T-helper 2 cell treated with Interferon-gamma antibody and Interleukin-4, amounts not matched to agents 5 μg/mL and 100 μg/mL, for 36 hours (primary cell): ENCODE measurements at regions not wholly inside any gene's neighbourhood (a gene's known extent, or its start where the extent isn't known, plus 50 kb on each side); places are given as distances from the start of the nearest gene placed in this dataset.
"Not testable (repeated sequence)": the region's sequence is repeated elsewhere in the genome, so short reads cannot be mapped to it uniquely, and the experiment has no call there.

ENCODE experiments used
- DNase-seq: peaks from one replicate; pipeline ENCODE4 v3.0.0; 2021; ENCODE audit warnings: low spot score
- H3K27ac Mint-ChIP-seq: one replicate; pipeline ENCODE4 v1.8.0; 2021; ENCODE audit warnings: mild to moderate bottlenecking, mixed read lengths
- H3K27me3 Mint-ChIP-seq: one replicate; pipeline ENCODE4 v1.8.0; 2021; ENCODE audit warnings: low read depth, mixed read lengths
- H3K36me3 Mint-ChIP-seq: one replicate; pipeline ENCODE4 v1.8.0; 2021; ENCODE audit warnings: low read depth, mixed read lengths
- H3K4me1 Mint-ChIP-seq: one replicate; pipeline ENCODE4 v1.8.0; 2021; ENCODE audit warnings: low read depth, mixed read lengths
- H3K4me3 Mint-ChIP-seq: one replicate; pipeline ENCODE4 v1.8.0; 2022; ENCODE audit warnings: mild to moderate bottlenecking, moderate library complexity, mixed read lengths
- H3K9me3 Mint-ChIP-seq: one replicate; pipeline ENCODE4 v1.8.0; 2021; ENCODE audit warnings: mixed read lengths

GRCh38 chr2:234695981-234696380 is 199.1 kb upstream of the ARL4C start:
- DNase-seq: no peak
- H3K27ac Mint-ChIP-seq: no peak overlapping the region
- H3K36me3 Mint-ChIP-seq: no peaks in the 10 kb centered on the region
- peaks cover 3% of the 10 kb centered on the region for H3K4me1 Mint-ChIP-seq
- no peak overlapping the region for H3K4me3 Mint-ChIP-seq
- H3K27me3 Mint-ChIP-seq: peaks cover 1% of the 10 kb centered on the region
- peaks cover 42% of the 10 kb centered on the region for H3K9me3 Mint-ChIP-seq

DNA sequence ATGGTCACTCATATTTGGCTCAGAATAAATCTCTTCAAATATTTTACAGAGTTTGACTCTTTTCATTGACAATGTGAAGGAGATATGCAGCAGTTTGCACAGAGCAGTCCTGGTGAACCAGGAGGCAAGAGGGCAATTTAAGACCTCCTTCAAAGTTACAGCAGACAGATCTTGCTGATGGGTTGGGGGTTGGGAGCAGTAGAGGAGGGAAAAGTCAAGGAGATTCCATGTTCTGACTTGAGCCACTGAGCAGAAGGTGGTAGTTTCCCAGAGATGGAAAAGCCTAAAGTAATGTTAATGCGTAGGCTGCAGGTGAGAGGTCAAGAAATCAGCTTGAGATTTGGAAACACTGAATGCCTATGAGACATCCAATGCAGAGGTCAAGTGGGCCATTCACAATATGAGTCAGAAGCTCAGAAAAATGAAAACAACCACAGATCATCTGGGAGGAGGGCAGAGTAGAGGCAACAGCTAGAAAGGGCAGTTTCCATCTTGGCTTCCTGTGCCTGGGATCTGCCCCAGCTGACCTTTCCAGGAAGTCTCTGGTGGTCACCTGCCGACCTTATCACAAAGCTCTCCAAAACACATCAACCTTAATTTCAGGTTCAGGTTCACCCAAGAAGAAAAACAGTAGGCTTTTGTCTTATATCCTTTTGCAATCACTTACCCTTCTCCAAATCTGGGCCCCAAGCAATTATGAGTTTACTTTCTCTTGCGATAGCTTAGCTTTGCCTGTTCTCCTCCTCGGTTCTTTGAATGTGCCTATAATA is 197.5 kb upstream of the ARL4C start:
- H3K27ac Mint-ChIP-seq: no peak overlapping the region
- H3K36me3 Mint-ChIP-seq: no peaks in the 10 kb centered on the region
- no peak overlapping the region for H3K4me3 Mint-ChIP-seq
- H3K27me3 Mint-ChIP-seq: peaks cover 1% of the 10 kb centered on the region
- peaks cover 3% of the 10 kb centered on the region for H3K4me1 Mint-ChIP-seq
- peaks cover 42% of the 10 kb centered on the region for H3K9me3 Mint-ChIP-seq
- DNase-seq: no peak

DNA sequence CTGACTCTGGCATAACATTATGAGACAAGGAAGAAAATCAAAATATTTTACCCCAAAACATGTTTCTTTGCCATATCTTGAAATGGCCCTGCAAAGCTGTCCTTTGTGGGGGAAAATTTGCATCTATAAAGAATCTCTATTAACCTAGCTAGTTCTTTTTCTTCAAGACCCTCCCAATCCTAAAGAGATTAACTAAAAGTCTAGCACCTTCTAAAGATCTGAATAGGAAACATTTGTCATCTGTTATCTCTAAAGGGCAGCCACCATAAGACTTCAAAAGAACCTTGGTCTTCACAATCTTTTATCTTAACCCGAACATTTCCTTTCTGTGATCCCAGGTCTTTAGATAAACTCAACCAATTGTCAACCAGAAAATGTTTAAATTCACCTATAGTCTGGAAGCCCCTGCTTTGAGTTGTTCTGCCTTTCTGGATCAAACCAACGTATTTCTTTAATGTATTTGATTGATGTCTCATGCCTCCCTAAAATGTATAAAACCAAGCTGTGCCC is 196.9 kb upstream of the ARL4C start:
- H3K9me3 Mint-ChIP-seq: peaks cover 41% of the 10 kb centered on the region
- H3K4me1 Mint-ChIP-seq, H3K4me3 Mint-ChIP-seq: not testable (repeated sequence)

GRCh38 chr2:234693191-234693590 is 196.3 kb upstream of the ARL4C start:
- not testable (repeated sequence) for H3K4me3 Mint-ChIP-seq, DNase-seq, H3K27me3 Mint-ChIP-seq, H3K27ac Mint-ChIP-seq, H3K36me3 Mint-ChIP-seq, H3K4me1 Mint-ChIP-seq
- peaks cover 37% of the 10 kb centered on the region for H3K9me3 Mint-ChIP-seq

More for the DNA sequence above, 196.9 kb upstream of the ARL4C start:
- not testable (repeated sequence) for H3K27ac Mint-ChIP-seq, H3K27me3 Mint-ChIP-seq, H3K36me3 Mint-ChIP-seq, DNase-seq

DNA sequence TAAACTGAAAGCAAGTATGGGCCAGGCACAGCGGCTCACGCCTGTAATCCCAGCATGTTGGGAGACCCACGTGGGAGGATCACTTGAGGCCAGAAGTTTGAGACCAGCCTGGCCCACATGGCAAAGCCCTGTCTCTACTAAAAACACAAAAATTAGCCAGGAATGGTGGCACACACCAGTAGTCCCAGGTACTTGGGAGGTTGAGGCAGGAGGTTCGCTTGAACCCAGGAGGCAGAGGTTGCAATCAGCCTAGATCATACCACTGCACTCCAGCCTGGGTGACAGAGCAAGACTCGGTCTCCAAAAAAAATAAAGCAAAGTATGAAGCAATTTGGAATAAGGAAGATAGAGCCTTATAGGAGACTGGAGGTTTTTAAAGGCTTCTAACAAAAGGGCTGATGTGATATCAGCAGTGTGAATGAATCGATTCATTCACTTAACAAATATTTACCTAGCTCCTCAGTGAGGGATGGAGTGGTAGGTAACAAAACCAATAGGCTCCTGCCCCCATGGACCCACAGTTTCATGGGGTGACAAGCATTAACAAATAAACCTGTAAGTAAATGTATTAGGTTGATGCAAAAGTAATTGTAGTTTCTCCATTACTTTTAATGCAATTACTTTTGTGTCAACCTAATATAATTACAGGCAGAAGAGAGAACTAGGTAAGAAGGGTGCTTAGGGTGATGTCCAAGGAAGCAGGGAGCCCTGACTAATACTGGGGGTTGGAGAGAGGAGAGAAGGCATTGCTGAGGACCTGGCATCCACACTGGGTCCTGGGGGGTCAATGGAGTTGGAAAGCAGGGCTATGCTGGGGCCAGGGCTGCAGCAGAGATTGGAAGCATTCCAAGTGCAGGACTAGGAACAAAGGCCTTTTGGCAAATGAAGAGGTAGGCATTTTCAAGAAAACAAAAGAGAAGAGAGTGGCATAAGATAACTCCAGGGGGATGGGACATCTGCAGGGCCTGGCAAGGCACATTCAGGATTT is 195.4 kb upstream of the ARL4C start:
- Mint-ChIP-seq H3K4me3 (no peak overlapping the region), H3K9me3 (peaks cover 29% of the 10 kb centered on the region), H3K36me3 (no peaks in the 10 kb centered on the region), H3K27me3 (peaks cover 1% of the 10 kb centered on the region), H3K27ac (no peak overlapping the region), H3K4me1 (peaks cover 3% of the 10 kb centered on the region)
- DNase-seq: no peak

GRCh38 chr2:234691214-234691575 is 194.3 kb upstream of the ARL4C start:
- Mint-ChIP-seq H3K27ac (no peak overlapping the region), H3K9me3 (peaks cover 21% of the 10 kb centered on the region), H3K27me3 (peaks cover 3% of the 10 kb centered on the region), H3K4me1 (peaks cover 3% of the 10 kb centered on the region), H3K36me3 (no peaks in the 10 kb centered on the region), H3K4me3 (no peak overlapping the region)
- no peak for DNase-seq

DNA sequence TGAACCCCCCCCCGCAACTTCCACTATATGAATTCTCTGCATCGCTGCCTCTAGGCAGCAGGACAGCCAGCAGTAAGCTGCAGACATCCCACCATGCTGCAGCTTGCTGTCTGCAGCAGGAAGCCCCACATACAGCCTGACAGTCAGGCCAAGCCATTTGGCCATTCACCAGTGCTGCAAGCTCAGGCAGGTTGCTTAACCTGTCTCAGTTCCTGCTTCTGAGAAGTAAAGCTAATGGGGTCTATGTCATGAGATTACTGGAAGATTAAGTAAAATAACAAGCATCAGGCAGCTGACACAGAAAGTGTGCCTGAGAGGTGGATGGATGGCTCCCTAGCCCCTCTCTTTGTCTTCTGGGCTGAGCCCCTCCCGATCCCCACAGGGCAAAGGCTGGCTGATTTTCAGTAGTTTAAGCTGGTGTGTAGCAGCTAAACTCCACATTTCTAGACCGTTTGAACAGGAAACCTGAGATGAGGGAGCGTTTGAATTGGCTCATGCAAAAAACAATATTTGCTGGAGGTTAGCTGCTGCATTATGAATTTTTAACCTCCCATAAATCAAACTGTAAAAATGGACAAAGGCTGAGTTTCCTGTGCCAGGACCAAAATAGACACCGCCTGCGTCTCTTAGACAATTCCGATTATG is 193.8 kb upstream of the ARL4C start:
- Mint-ChIP-seq H3K4me1 (peaks cover 3% of the 10 kb centered on the region), H3K36me3 (no peaks in the 10 kb centered on the region), H3K9me3 (peaks cover 16% of the 10 kb centered on the region), H3K4me3 (no peak overlapping the region), H3K27ac (no peak overlapping the region), H3K27me3 (peaks cover 3% of the 10 kb centered on the region)
- DNase-seq: no peak

GRCh38 chr2:234689911-234690379 is 193.1 kb upstream of the ARL4C start:
- Mint-ChIP-seq H3K36me3 (no peaks in the 10 kb centered on the region), H3K4me3 (no peak overlapping the region), H3K27ac (no peak overlapping the region), H3K9me3 (peaks cover 9% of the 10 kb centered on the region), H3K27me3 (peaks cover 3% of the 10 kb centered on the region), H3K4me1 (peaks cover 3% of the 10 kb centered on the region)
- no peak for DNase-seq

GRCh38 chr2:234687718-234688475 is 191.0 kb upstream of the ARL4C start:
- Mint-ChIP-seq H3K36me3 (no peaks in the 10 kb centered on the region), H3K4me3 (no peak overlapping the region)

DNA sequence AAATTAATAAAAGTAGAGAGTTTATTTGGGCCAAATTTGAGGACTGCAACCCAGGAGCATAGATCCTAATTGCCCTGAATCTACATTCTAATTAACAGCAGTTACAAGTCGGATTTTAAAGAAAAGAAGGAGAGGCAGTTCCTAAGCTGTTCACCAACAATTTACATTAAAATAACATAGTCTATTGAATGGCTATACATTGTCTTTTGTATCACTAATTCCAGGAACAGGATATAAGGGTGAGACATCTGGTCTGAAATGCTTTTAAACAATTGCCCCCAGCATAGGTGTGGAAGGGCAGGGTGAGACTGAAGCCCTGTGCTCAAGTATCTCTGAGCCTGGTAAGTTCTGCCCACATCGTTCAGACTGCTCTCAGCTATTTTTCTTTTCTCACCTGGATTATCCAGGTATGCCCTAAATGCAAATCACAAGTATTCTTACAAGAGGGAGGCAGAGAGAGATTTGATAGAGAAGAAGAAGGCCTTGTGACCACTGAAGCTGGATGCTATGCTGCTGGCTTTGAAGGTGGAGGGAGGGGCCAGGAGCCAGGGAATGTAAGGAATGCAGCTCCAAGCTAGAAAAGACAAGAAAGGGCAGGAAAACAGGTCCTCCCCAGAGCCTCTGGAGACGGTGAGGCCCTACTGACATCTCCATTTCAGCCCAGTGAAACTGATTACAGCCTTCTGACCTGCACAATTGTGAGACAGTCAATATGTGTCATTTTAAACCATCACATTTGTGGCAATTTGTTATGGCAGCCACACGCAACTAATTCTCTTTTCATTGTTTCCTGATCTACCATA is 189.4 kb upstream of the ARL4C start:
- H3K4me3 Mint-ChIP-seq: no peak overlapping the region
- H3K4me1 Mint-ChIP-seq: no peaks in the 10 kb centered on the region
- peaks cover 6% of the 10 kb centered on the region for H3K27me3 Mint-ChIP-seq
- no peak for DNase-seq
- no peaks in the 10 kb centered on the region for H3K9me3 Mint-ChIP-seq
- no peak overlapping the region for H3K27ac Mint-ChIP-seq
- no peaks in the 10 kb centered on the region for H3K36me3 Mint-ChIP-seq

More at GRCh38 chr2:234687718-234688475, 191.0 kb upstream of the ARL4C start:
- Mint-ChIP-seq H3K27ac (no peak overlapping the region), H3K27me3 (peaks cover 8% of the 10 kb centered on the region), H3K9me3 (no peaks in the 10 kb centered on the region), H3K4me1 (no peaks in the 10 kb centered on the region)
- no peak for DNase-seq

DNA sequence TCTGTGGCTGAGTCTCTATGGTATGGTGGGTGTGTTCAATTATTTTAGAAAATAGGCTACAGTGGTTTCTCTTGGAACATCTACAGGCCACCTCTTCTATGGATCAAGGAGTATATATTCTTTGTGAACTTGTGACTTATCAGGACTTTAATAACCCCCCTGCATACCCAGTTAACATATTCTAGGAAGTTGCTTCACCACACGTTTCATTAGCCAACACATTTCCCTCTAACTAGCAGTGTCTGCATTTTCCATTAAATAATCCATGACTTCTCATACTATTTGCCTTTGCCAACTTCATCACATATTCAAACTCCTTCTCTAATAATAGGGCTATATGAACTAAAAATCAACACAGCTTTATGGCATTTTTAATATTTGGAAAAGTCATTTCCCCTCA is 187.6 kb upstream of the ARL4C start:
- Mint-ChIP-seq H3K4me1 (no peaks in the 10 kb centered on the region), H3K4me3 (no peak overlapping the region), H3K36me3 (no peaks in the 10 kb centered on the region)

DNA sequence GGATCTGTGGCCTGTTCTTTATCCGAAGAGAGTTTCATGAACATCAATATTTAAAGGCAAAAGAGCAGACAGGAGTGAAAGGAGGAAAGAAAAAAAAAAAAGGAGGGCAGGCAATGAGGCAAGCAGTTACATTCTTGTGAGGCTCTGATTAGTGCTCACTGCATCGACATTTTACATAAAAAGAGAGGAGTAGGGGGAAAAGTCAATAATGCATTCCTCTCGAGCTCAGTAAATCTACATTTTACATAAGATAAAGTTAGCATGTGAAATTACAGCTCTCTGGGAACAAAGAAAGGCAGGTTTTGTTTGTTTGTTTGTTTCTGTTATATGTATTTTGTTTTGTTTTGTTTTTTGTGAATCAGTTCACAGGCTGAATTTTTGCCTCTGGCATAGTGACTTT is 187.1 kb upstream of the ARL4C start:
- Mint-ChIP-seq H3K4me1 (no peaks in the 10 kb centered on the region), H3K9me3 (no peaks in the 10 kb centered on the region), H3K27ac (no peak overlapping the region), H3K27me3 (peaks cover 6% of the 10 kb centered on the region), H3K4me3 (no peak overlapping the region), H3K36me3 (no peaks in the 10 kb centered on the region)
- no peak for DNase-seq

More for the DNA sequence above, 187.6 kb upstream of the ARL4C start:
- H3K27me3 Mint-ChIP-seq: peaks cover 6% of the 10 kb centered on the region
- DNase-seq: no peak
- no peak overlapping the region for H3K27ac Mint-ChIP-seq
- no peaks in the 10 kb centered on the region for H3K9me3 Mint-ChIP-seq
